Testis (tissue), 2 donors: ENCODE measurements at regions not wholly inside any gene's neighbourhood (a gene's known extent, or its start where the extent isn't known, plus 50 kb on each side); places are given as distances from the start of the nearest gene placed in this dataset.

ENCODE experiments used
- CTCF ChIP-seq, 3 experiments: fragments of 450-650 bp in 2 of 3; fragments of 200-600 bp in 1 of 3; sonication (generic) in 1 of 3; IDR thresholded peaks; one replicate each; pipeline ENCODE4 v1.5.1; 2016 to 2019; ENCODE audit warnings: antibody characterized with exemption in 3 of 3, mild to moderate bottlenecking in 2 of 3, moderate library complexity in 1 of 3
- POLR2A ChIP-seq: fragments of 450-650 bp; IDR thresholded peaks from one replicate; pipeline ENCODE4 v1.6.1; 2017; ENCODE audit warnings: antibody characterized with exemption, mild to moderate bottlenecking, moderate library complexity

- TF ChIP-seq CTCF (IDR thresholded peaks at IDR 0.05) (no peak), POLR2A (no peak)
These were observed 720.8 kb downstream of the SLC4A3 start for GRCh38 chr2:220348206-220348605.
